Upper lobe of right lung (tissue), 1 donor: ENCODE measurements at regions not wholly inside any gene's neighbourhood (a gene's known extent, or its start where the extent isn't known, plus 50 kb on each side); places are given as distances from the start of the nearest gene placed in this dataset.

Experiments
- ATAC-seq: fragments of 200-7000 bp; cut with Tn5 transposase; one replicate; pipeline ENCODE4 v1.9.1; 2020; ENCODE audit warnings: mild to moderate bottlenecking, moderate library complexity
- DNase-seq: peaks from one replicate; pipeline ENCODE4 v3.0.0-alpha.2; 2020
- H3K27ac ChIP-seq: fragments of 200-600 bp; one replicate; pipeline ENCODE4 v1.8.0; 2022
- H3K27me3 ChIP-seq: fragments of 200-600 bp; one replicate; pipeline ENCODE4 v1.8.0; 2022; ENCODE audit warnings: mild to moderate bottlenecking
- H3K36me3 ChIP-seq: fragments of 200-600 bp; one replicate; pipeline ENCODE4 v1.8.0; 2022
- H3K4me1 ChIP-seq: fragments of 200-600 bp; one replicate; pipeline ENCODE4 v1.8.0; 2022
- H3K4me3 ChIP-seq: fragments of 200-600 bp; one replicate; pipeline ENCODE4 v1.8.0; 2022; ENCODE audit warnings: mild to moderate bottlenecking
- H3K9me3 ChIP-seq: fragments of 200-600 bp; one replicate; pipeline ENCODE4 v1.8.0; 2022
- CTCF ChIP-seq: fragments of 200-600 bp; IDR thresholded peaks from one replicate; pipeline ENCODE4 v1.8.0; 2022; ENCODE audit warnings: antibody characterized with exemption
- intact Hi-C: fragments of 100-400 bp; cut with DNase I; formaldehyde crosslinking; loops from one replicate; pipeline ENCODE4 v1.11.0; 2022
- donor health status: DM: no; HTN: yes; CAD: no; lungs with severe emphysema.

- Histone ChIP-seq H3K36me3 (no peaks in the 10 kb centered on the region), H3K27ac (peak overlapping the region; percentile 68), H3K27me3 (no peaks in the 10 kb centered on the region), H3K4me1 (peaks cover 40% of the 10 kb centered on the region), H3K4me3 (no peak overlapping the region), H3K9me3 (no peaks in the 10 kb centered on the region)
- no peak for DNase-seq
- intact Hi-C loops, result no loop called here
- no peak for TF ChIP-seq CTCF
- no peak for ATAC-seq
Observed at GRCh38 chr10:113493195-113493594, 59.7 kb upstream of the HABP2 start.

GRCh38 chr10:113493882-113494301 is 59.0 kb upstream of the HABP2 start:
- Histone ChIP-seq H3K9me3 (no peaks in the 10 kb centered on the region), H3K4me1 (peaks cover 44% of the 10 kb centered on the region), H3K27me3 (no peaks in the 10 kb centered on the region), H3K27ac (peak overlapping the region; percentile 68), H3K4me3 (no peak overlapping the region), H3K36me3 (no peaks in the 10 kb centered on the region)
- DNase-seq (no peak), ATAC-seq (no peak)
- intact Hi-C loops, result no loop called here
- TF ChIP-seq CTCF, result no peak

- no peak overlapping the region for H3K4me3 ChIP-seq
- no peaks in the 10 kb centered on the region for H3K36me3 ChIP-seq
- peak overlapping the region; percentile 34 for H3K27ac ChIP-seq
- no peaks in the 10 kb centered on the region for H3K9me3 ChIP-seq
- intact Hi-C loops, result no loop called here
- ATAC-seq (no peak), DNase-seq (no peak)
- H3K27me3 ChIP-seq, result no peaks in the 10 kb centered on the region
- H3K4me1 ChIP-seq, result peaks cover 53% of the 10 kb centered on the region
- TF ChIP-seq CTCF, result no peak
Observed at GRCh38 chr10:113494761-113495160, 58.1 kb upstream of the HABP2 start.

GRCh38 chr10:113495553-113495952 is 57.3 kb upstream of the HABP2 start:
- Histone ChIP-seq H3K36me3 (no peaks in the 10 kb centered on the region), H3K27me3 (no peaks in the 10 kb centered on the region), H3K4me3 (no peak overlapping the region), H3K27ac (peak overlapping the region; percentile 34), H3K4me1 (peaks cover 56% of the 10 kb centered on the region), H3K9me3 (no peaks in the 10 kb centered on the region)
- no peak for TF ChIP-seq CTCF
- ATAC-seq (no peak), DNase-seq (no peak)
- intact Hi-C loops, result no loop called here

GRCh38 chr10:113496111-113497109 is 56.4 kb upstream of the HABP2 start:
- intact Hi-C loops, result no loop called here
- Histone ChIP-seq H3K27me3 (no peaks in the 10 kb centered on the region), H3K9me3 (no peaks in the 10 kb centered on the region), H3K4me3 (no peak overlapping the region), H3K27ac (no peak overlapping the region), H3K36me3 (no peaks in the 10 kb centered on the region), H3K4me1 (peaks cover 56% of the 10 kb centered on the region)
- ATAC-seq (no peak), DNase-seq (no peak)
- no peak for TF ChIP-seq CTCF
